NCI-H345 treated with DMSO at 0.1 percent for 48 hours (cell line): ENCODE measurements at regions not wholly inside any gene's neighbourhood (a gene's known extent, or its start where the extent isn't known, plus 50 kb on each side); places are given as distances from the start of the nearest gene placed in this dataset.

Source experiments
- DNase-seq: peaks from one replicate; lab custom pipeline; 2025; ENCODE audit not compliant: unreplicated experiment; lab: John Stamatoyannopoulos, UW

GRCh38 chr19:31594701-31595100 lies 245.5 kb upstream of the TSHZ3 start:
- DNase-seq = no peak

- no peak for DNase-seq
Measured at GRCh38 chr19:31595521-31595920, 246.3 kb upstream of the TSHZ3 start.

GRCh38 chr19:31596751-31597150 lies 247.5 kb upstream of the TSHZ3 start:
- DNase-seq = no peak

DNA sequence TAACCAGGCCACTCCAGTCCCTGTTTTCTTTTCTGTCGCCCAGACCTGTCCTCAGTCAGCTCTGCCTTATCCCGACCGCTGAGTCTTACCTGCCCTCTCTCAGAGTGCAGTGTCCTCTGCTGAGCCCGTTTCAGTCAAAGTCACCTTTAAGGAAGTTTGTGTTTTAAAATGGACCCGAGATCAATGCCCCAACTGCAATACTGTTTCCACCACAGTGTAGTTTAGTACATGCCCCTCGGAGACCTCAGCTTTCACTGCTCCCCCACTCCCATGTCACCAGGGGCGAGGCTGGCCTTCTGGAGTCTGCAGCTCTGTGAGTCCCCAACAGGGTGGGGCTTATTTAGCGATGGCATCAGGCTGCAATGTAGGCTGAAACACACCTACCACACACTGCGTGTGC lies 248.4 kb upstream of the TSHZ3 start:
- no peak for DNase-seq

GRCh38 chr19:31598730-31599238 lies 249.5 kb upstream of the TSHZ3 start:
- no peak for DNase-seq

- no peak for DNase-seq
Measured at GRCh38 chr19:31600731-31601295, 251.6 kb upstream of the TSHZ3 start.

GRCh38 chr19:31601855-31602254 lies 252.6 kb upstream of the TSHZ3 start:
- DNase-seq = no peak

DNA sequence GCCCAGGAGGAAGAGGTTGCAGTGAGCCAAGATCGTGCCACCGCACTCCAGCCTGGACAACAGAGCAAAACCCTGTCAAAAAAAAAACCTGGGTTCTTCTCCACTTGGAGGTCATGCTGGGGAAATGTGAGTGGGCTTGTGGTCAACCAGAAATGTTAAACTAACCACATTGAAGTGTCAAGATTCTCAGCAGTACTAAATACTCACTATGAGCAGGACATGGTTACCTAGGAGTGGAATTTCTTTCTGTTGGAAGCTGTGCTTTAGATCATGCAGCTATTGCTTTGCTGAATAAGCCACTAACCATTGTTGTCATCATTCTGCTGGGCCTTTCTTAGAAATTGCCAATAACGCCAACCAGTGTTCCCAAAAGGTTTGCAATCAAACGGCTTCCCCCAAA lies 253.3 kb upstream of the TSHZ3 start:
- no peak for DNase-seq

DNA sequence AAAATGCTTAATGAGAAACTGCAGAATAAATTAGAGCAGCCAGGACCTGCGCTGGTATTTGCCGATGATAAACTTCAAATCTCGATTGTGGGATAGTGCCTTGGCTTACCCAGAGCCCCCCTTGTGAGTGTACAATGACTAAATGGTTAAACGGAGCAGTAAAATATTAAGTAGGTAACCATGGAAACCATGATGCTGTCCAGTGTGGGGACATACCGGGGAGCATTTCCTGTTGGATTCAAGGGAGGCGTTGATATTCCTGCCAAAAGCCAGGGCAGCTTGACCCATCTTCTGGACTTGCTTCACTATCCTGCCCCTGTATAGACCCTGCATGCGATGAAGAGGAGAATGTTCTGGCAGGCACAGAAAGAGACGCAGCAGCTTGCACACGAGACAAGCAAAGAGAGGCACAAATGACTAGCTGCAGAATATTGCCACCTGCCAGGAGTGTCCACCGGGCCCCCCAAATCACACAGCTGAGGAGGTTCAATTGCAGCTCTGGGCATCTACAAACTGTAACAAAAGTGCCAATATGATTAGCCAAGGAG lies 255.3 kb upstream of the TSHZ3 start:
- no peak for DNase-seq

- no peak for DNase-seq
Measured at GRCh38 chr19:31610018-31610417, 260.8 kb upstream of the TSHZ3 start.

DNA sequence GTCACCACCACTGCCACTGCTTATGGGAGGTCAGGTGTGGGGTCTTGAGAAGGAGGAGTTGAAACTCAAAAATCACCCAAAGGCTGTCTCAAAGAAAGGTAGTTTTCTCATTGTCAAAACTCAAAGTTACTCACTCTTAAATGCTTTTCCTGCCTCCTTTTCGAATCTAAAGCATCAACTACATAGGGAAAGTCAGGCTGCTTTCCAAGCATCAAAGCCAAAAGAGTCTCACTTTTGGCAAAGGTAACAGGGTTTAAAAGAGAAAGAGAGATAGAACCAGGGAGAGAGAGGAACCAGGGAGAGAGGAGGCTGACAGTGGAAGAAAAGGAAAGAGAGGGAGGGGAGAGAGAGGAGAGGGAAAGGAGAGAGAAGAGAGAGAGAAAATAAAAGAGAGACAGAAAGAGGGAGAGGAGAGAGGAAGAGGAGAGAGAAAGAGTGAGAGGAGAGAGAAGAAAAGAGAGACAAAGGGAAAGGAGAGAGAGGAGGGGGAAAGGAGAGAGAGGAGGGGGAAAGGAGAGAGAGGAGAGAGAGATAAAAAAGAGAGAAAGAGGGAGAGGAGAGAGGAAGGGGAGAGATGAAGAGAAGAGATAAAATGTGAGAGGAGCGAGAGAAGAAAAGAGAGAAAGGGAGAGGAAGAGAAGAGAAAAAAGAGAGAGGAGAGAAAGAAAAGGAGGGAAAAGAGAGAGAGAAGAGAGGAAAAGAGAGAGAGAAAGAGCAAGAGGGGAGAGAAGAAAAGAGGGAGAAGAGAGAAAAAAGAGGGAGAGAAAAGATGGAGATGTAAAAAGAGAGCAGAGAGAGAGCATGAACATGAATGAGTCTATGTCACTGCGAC lies 262.0 kb upstream of the TSHZ3 start:
- DNase-seq = no peak

- no peak for DNase-seq
Measured at GRCh38 chr19:31612873-31613272, 263.6 kb upstream of the TSHZ3 start.

DNA sequence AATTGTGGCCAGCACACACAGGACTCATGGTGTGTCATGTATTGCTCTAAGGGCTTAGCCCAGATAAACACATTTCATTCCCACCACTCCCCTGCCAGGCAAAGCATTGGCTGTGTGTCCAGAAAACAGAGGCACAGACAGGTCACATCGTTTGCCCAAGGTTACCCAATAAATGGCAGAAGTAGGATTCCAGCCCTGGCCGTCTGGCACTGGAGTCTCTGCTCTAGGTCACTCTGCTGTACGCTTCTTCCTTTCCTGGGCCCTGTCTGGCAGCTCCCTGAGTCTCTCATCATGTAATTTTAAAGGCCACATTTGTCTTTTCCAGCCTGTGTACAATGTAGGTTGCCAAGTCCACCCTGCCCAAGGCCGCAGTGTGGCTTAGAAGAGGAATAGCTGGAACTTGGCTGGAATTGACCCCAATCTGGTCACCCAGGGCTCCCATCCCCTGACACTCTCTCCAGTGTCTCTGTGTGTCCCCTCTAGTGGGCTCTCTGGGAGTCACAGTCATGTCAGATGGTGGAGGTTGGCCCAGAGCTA lies 264.5 kb upstream of the TSHZ3 start:
- DNase-seq = no peak

GRCh38 chr19:31616031-31616430 lies 266.8 kb upstream of the TSHZ3 start:
- no peak for DNase-seq

DNA sequence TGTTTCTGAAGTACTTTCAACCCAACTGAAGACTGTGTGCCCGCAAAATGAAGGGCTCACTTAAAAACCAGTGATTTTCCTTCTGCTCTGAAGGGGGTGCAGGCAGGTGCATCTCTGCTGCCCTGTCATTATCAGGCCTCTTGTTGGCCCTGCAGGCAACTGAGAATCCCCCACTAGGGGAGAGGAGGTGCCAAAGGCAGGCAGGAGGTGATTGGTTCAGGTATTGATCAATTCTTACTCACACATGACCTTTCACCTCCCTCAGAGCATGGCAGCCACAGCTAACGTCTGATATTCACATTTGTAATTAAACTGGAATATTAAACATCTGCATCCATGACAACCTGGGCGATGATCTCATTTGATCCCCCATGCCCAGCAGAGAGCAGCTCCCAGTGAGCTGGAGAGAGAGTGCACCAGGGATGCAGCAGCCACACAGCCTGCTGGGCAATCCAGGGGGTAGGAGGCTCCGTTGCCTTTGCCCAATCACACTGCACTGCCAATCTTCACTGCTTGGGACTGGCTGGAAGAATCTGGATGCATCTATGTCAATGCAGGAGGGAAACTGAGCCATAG lies 267.9 kb upstream of the TSHZ3 start:
- DNase-seq = no peak

GRCh38 chr19:31625056-31625455 lies 275.8 kb upstream of the TSHZ3 start:
- no peak for DNase-seq

GRCh38 chr19:31625575-31625974 lies 276.3 kb upstream of the TSHZ3 start:
- no peak for DNase-seq

GRCh38 chr19:31626941-31627340 lies 277.7 kb upstream of the TSHZ3 start:
- DNase-seq = no peak

- no peak for DNase-seq
Measured at GRCh38 chr19:31627620-31628365, 278.6 kb upstream of the TSHZ3 start.

DNA sequence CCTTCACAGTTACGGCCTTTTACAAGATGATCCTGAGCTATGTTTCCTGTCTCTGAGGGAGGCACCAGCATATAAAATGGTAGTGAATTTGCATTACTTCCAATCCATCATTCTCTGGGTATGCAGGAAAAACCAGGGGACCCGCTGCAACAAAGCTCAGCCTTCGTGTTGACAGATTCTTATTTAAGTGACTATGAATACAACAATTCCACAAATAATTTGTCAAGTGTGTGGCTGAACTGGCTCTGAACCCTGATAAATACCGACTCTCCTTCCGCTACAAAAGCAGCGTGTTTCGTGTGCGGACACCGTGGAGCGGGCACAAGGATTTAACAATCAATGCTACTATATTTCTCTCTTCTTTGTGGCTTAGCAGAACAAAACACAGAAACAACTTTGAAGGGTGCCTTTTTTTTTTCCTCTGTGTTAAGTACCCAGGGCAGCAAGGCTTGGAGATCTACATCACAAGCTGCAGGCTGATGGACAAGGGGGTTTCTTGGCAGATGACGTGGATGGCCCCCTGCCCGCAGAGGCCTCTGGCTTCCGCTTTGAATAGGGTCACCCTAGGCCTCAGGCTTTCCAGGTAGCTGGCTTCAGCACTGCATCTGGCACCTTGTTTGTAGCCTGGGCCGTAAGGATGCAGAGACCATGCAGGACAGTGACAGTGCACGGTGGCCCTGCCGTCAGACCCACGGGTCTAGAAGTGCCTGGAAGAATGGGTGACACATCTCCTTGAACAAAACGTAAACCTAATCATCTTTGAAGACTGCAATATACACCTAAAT lies 280.5 kb upstream of the TSHZ3 start:
- no peak for DNase-seq
